ENCODE measurements at regions not wholly inside any gene's neighbourhood (a gene's known extent, or its start where the extent isn't known, plus 50 kb on each side); places are given as distances from the start of the nearest gene placed in this dataset.

GRCh38 chr6:166045860-166046200 lies 121.8 kb downstream of the TBXT start:
- TF ChIP-seq CTCF (conservative IDR thresholded peaks at IDR 0.05) (no peak), ZFX (IDR thresholded peaks at IDR 0.05) (no peak)
